ENCODE measurements at regions not wholly inside any gene's neighbourhood (a gene's known extent, or its start where the extent isn't known, plus 50 kb on each side); places are given as distances from the start of the nearest gene placed in this dataset.
"Not testable (repeated sequence)": the region's sequence is repeated elsewhere in the genome, so short reads cannot be mapped to it uniquely, and the experiment has no call there.

- DNase-seq, result no peak
These were observed 105.9 kb upstream of the POU3F1 start for GRCh38 chr1:38152351-38153065.

- no peak for DNase-seq
These were observed 104.8 kb upstream of the POU3F1 start for GRCh38 chr1:38151399-38151798.

- not testable (repeated sequence) for DNase-seq
These were observed 99.5 kb upstream of the POU3F1 start for GRCh38 chr1:38146079-38146478.

GRCh38 chr1:38142606-38143005 is 96.0 kb upstream of the POU3F1 start:
- no peak for DNase-seq

- DNase-seq, result no peak
These were observed 94.9 kb upstream of the POU3F1 start for GRCh38 chr1:38141483-38141882.

- no peak for DNase-seq
These were observed 93.3 kb upstream of the POU3F1 start for GRCh38 chr1:38139738-38140487.

- DNase-seq, result no peak
These were observed 92.1 kb upstream of the POU3F1 start for GRCh38 chr1:38138498-38139233.

GRCh38 chr1:38137164-38137563 is 90.6 kb upstream of the POU3F1 start:
- DNase-seq, result no peak

GRCh38 chr1:38135625-38136414 is 89.2 kb upstream of the POU3F1 start:
- DNase-seq, result no peak

- DNase-seq, result no peak
These were observed 87.7 kb upstream of the POU3F1 start for GRCh38 chr1:38134294-38134755.

GRCh38 chr1:38133756-38134155 is 87.2 kb upstream of the POU3F1 start:
- no peak for DNase-seq

GRCh38 chr1:38133304-38133703 is 86.7 kb upstream of the POU3F1 start:
- DNase-seq, result no peak

- DNase-seq, result no peak
These were observed 86.1 kb upstream of the POU3F1 start for GRCh38 chr1:38132681-38133080.

- no peak for DNase-seq
These were observed 84.5 kb upstream of the POU3F1 start for GRCh38 chr1:38131024-38131585.

- DNase-seq, result no peak
These were observed 83.4 kb upstream of the POU3F1 start for GRCh38 chr1:38129971-38130370.

GRCh38 chr1:38129473-38129872 is 82.9 kb upstream of the POU3F1 start:
- no peak for DNase-seq

GRCh38 chr1:38128926-38129453 is 82.4 kb upstream of the POU3F1 start:
- DNase-seq, result no peak

- DNase-seq, result no peak
These were observed 81.9 kb upstream of the POU3F1 start for GRCh38 chr1:38128511-38128910.

- no peak for DNase-seq
These were observed 80.8 kb upstream of the POU3F1 start for GRCh38 chr1:38127428-38127827.

GRCh38 chr1:38126970-38127369 is 80.4 kb upstream of the POU3F1 start:
- DNase-seq, result no peak

- DNase-seq, result no peak
These were observed 79.4 kb upstream of the POU3F1 start for GRCh38 chr1:38125837-38126520.

- no peak for DNase-seq
These were observed 78.4 kb upstream of the POU3F1 start for GRCh38 chr1:38125016-38125415.

All from CD4-positive, alpha-beta T cell treated with Interleukin-15 for 1 hour (primary cell).